Type B pancreatic cell (in vitro differentiated cells): ENCODE measurements at regions not wholly inside any gene's neighbourhood (a gene's known extent, or its start where the extent isn't known, plus 50 kb on each side); places are given as distances from the start of the nearest gene placed in this dataset.

Experiments
- DNase-seq: peaks from one replicate; pipeline ENCODE4 v3.0.0; 2021; ENCODE audit warnings: mixed read lengths; ENCODE audit not compliant: unreplicated experiment; ENCODE audit errors: extremely low spot score
- H3K27ac Mint-ChIP-seq: 2 replicates; pipeline ENCODE4 v1.8.0; 2021; ENCODE audit warnings: mild to moderate bottlenecking, mixed read lengths
- H3K27me3 Mint-ChIP-seq: 2 replicates; pipeline ENCODE4 v1.8.0; 2021; ENCODE audit warnings: mixed read lengths
- H3K36me3 Mint-ChIP-seq: 2 replicates; pipeline ENCODE4 v1.8.0; 2021; ENCODE audit warnings: mixed read lengths
- H3K4me1 Mint-ChIP-seq: one replicate; pipeline ENCODE4 v1.8.0; 2021; ENCODE audit warnings: mixed read lengths; ENCODE audit not compliant: unreplicated experiment
- H3K4me3 Mint-ChIP-seq: 2 replicates; pipeline ENCODE4 v1.8.0; 2021; ENCODE audit warnings: mild to moderate bottlenecking, mixed read lengths
- H3K9me3 Mint-ChIP-seq: 2 replicates; pipeline ENCODE4 v1.8.0; 2021; ENCODE audit warnings: mixed read lengths
- CTCF ChIP-seq: fragments of 200-600 bp; sonication (generic); conservative IDR thresholded peaks from 2 replicates; pipeline ENCODE4 v1.5.0; 2021; ENCODE audit warnings: antibody characterized with exemption, mild to moderate bottlenecking

GRCh38 chrX:37926700-37927099 is 79.3 kb upstream of the DYNLT3 start:
- Mint-ChIP-seq H3K4me3 (no peak overlapping the region), H3K4me1 (no peaks in the 10 kb centered on the region), H3K36me3 (no peaks in the 10 kb centered on the region), H3K27me3 (no peaks in the 10 kb centered on the region), H3K9me3 (peaks cover 5% of the 10 kb centered on the region), H3K27ac (no peak overlapping the region)
- TF ChIP-seq CTCF: peak; percentile 76
- no peak for DNase-seq

- Mint-ChIP-seq H3K4me1 (no peaks in the 10 kb centered on the region), H3K27me3 (no peaks in the 10 kb centered on the region), H3K36me3 (no peaks in the 10 kb centered on the region), H3K9me3 (no peaks in the 10 kb centered on the region), H3K4me3 (no peak overlapping the region), H3K27ac (no peak overlapping the region)
- TF ChIP-seq CTCF: no peak
- DNase-seq: no peak
These were observed 64.2 kb upstream of the SYTL5 start for GRCh38 chrX:37942170-37942569.

- Mint-ChIP-seq H3K27me3 (no peaks in the 10 kb centered on the region), H3K4me1 (no peaks in the 10 kb centered on the region), H3K9me3 (no peaks in the 10 kb centered on the region), H3K36me3 (no peaks in the 10 kb centered on the region), H3K4me3 (no peak overlapping the region), H3K27ac (no peak overlapping the region)
- no peak for DNase-seq
- no peak for TF ChIP-seq CTCF
These were observed 62.6 kb upstream of the SYTL5 start for GRCh38 chrX:37943554-37944344.

GRCh38 chrX:37946197-37946596 is 60.2 kb upstream of the SYTL5 start:
- Mint-ChIP-seq H3K36me3 (no peaks in the 10 kb centered on the region), H3K27me3 (no peaks in the 10 kb centered on the region), H3K27ac (no peak overlapping the region), H3K9me3 (no peaks in the 10 kb centered on the region), H3K4me1 (no peaks in the 10 kb centered on the region), H3K4me3 (no peak overlapping the region)
- DNase-seq: no peak
- no peak for TF ChIP-seq CTCF

GRCh38 chrX:37955273-37955672 is 51.1 kb upstream of the SYTL5 start:
- Mint-ChIP-seq H3K36me3 (no peaks in the 10 kb centered on the region), H3K27me3 (no peaks in the 10 kb centered on the region), H3K4me3 (no peak overlapping the region), H3K4me1 (no peaks in the 10 kb centered on the region), H3K9me3 (no peaks in the 10 kb centered on the region), H3K27ac (no peak overlapping the region)
- TF ChIP-seq CTCF: no peak
- no peak for DNase-seq

- Mint-ChIP-seq H3K4me1 (no peaks in the 10 kb centered on the region), H3K27ac (no peak overlapping the region), H3K36me3 (no peaks in the 10 kb centered on the region), H3K4me3 (no peak overlapping the region), H3K9me3 (no peaks in the 10 kb centered on the region), H3K27me3 (no peaks in the 10 kb centered on the region)
- TF ChIP-seq CTCF: no peak
- no peak for DNase-seq
These were observed 50.1 kb upstream of the SYTL5 start for GRCh38 chrX:37956223-37956622.
